Mucosa of stomach (tissue), 1 donor: ENCODE measurements at regions not wholly inside any gene's neighbourhood (a gene's known extent, or its start where the extent isn't known, plus 50 kb on each side); places are given as distances from the start of the nearest gene placed in this dataset.

Experiments
- H3K27me3 ChIP-seq: one replicate; pipeline ENCODE4 v1.7.0; 2013; ENCODE audit warnings: mild to moderate bottlenecking, low read length; ENCODE audit not compliant: control insufficient read depth, insufficient read depth
- H3K36me3 ChIP-seq: one replicate; pipeline ENCODE4 v1.7.0; 2013; ENCODE audit warnings: low read length; ENCODE audit not compliant: control insufficient read depth, insufficient read depth
- H3K4me1 ChIP-seq: one replicate; pipeline ENCODE4 v1.7.0; 2013; ENCODE audit warnings: mild to moderate bottlenecking, low read length; ENCODE audit not compliant: control insufficient read depth, insufficient read depth
- H3K4me3 ChIP-seq: one replicate; pipeline ENCODE4 v1.7.0; 2013; ENCODE audit warnings: low read length
- H3K9ac ChIP-seq: one replicate; pipeline ENCODE4 v1.7.0; 2013; ENCODE audit warnings: mild to moderate bottlenecking, low read length, moderate library complexity
- H3K9me3 ChIP-seq: one replicate; pipeline ENCODE4 v1.7.0; 2013; ENCODE audit warnings: mild to moderate bottlenecking, low read length, moderate library complexity; ENCODE audit not compliant: control insufficient read depth
- donor health status: Pancreatic carcinoma.

DNA sequence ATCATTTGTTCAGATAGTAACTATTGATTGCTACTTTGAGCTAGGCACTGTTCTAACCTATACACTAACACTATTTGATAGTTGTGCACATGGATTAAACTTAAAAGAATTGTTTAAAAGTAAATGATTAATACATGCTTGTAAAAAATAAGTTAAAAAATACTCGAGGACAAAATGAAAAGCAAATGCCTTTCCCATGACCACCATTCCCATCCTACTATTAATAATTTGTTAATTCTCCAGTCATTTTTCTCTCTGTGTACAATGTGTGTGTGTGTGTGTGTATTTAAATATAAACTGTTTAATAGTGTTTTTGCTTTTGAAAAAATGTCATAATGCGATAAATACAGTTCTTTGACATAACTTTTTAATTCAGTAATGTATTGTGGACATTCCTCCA, 78.7 kb upstream of the KCNMB2 start:
- Histone ChIP-seq H3K4me1 (peaks cover 8% of the 10 kb centered on the region), H3K36me3 (no peaks in the 10 kb centered on the region), H3K9me3 (no peaks in the 10 kb centered on the region), H3K4me3 (no peak overlapping the region), H3K27me3 (no peaks in the 10 kb centered on the region), H3K9ac (no peak overlapping the region)

DNA sequence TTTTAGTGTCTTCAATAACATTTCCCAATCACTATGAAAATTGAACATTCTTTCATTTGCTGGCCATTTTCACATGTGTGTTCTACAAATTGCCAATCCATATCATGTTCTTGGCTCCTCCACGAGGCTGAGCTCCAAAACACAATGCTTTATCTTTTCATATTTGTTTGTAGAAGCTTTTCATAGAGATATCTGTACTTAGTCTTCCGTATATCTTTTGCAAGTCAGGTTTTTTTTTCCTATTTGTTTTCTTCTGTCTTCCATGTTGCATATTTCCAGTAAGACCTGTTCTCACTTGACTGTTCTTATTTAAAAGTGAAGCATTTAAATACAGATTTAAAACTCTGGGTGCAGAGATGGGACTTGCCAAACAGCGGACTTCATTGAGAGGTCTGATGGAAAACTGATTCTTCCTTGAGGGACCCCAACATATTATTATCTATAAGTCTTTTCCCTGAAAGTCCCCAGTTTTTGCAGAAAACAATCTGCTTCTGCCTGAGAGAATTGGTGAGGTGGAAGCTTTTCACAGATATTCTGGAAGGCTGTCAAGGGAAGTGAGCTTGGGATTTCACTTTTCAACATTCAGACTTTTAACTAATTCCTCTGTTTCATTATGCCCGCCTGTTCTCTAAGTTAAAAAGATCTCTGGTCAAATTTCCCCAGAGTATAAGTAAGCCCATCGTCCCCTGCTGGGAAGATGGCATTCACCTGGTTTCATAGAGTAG, 77.8 kb upstream of the KCNMB2 start:
- Histone ChIP-seq H3K9ac (no peak overlapping the region), H3K4me3 (no peak overlapping the region), H3K4me1 (peaks cover 8% of the 10 kb centered on the region), H3K36me3 (no peaks in the 10 kb centered on the region), H3K9me3 (no peaks in the 10 kb centered on the region), H3K27me3 (no peaks in the 10 kb centered on the region)

DNA sequence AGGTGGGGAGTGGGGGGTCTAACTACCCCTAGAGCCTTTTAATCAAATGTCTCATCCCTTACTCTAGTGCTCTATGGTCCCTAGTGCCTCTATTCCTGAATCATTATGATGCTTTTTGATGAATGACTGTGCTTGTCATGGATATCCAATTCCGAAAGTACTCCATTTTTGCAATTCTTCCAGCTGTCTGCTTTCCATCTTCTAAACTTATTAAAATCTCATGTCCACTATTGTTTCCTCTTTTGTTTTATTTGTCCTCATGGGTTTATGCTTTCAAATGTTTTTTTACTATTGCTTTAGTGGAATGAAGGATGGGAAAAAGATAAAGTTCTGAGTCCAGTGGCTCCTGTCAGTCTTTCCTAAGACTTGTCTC, 77.2 kb upstream of the KCNMB2 start:
- Histone ChIP-seq H3K4me3 (no peak overlapping the region), H3K9ac (no peak overlapping the region), H3K27me3 (no peaks in the 10 kb centered on the region), H3K36me3 (no peaks in the 10 kb centered on the region), H3K4me1 (peaks cover 8% of the 10 kb centered on the region), H3K9me3 (no peaks in the 10 kb centered on the region)

DNA sequence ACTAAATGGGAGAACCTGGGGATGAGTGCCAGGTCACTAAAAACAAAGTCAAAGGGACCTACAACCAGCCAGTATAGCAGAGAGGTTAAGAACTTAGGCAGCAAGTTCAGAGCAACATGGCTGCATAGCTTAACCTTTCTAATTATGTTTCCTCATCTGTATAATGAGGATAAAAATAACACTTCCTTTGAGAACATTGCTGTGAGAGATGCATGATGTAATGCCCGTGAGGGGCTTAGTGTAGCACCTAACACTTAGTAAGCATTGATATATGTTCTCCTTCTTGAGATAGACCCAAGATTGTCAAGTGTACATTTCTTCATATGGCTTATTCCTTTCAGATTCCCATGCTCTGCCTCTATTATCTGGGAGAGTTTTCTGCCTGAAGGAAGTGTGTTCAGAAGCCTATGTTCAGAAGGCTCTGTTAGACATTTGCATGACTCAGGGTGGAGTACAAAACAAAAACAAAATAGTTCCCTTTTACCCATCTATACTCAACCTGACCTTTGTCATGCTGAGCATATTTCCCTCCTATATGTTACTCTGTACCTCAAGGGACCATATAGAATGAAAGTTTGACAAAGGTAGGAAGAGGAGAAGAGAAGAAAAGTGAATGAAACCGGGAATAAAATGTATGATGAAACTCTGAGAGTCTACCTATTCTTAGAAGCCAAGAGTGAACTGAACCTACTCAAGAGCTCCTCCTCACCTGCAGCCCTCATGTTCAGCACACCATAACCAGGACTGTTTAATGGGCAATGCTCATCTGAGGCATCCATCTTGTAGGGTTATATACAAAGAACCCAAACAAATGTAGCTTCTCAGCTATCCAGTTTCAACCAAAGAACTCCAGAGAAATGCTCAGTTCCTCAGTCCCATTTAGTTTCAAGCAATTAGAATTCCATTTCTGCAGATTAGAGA, 70.7 kb upstream of the KCNMB2 start:
- H3K27me3 ChIP-seq: no peaks in the 10 kb centered on the region
- H3K4me3 ChIP-seq: no peak overlapping the region
- H3K9me3 ChIP-seq: no peaks in the 10 kb centered on the region
- no peaks in the 10 kb centered on the region for H3K36me3 ChIP-seq
- no peaks in the 10 kb centered on the region for H3K4me1 ChIP-seq
- H3K9ac ChIP-seq: no peak overlapping the region

DNA sequence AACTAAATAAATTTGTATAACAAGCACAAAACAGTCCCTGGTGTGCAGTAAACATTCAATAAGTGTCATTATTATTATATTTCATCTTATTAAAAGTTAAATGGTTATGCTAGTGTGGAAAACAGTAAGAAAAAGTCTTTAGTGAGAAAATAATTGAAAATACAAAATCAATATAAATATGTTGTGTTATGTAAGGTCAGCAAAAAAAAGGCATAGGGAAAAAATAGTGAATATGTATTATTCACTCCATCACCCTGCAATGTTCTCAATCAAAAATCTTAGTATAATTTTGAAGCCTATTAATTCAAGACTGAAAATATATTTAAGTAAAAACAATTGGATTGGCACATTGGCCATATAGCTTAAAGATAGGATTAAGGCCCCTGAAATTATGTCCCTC, 63.3 kb upstream of the KCNMB2 start:
- H3K36me3 ChIP-seq: no peaks in the 10 kb centered on the region
- H3K4me1 ChIP-seq: no peaks in the 10 kb centered on the region
- H3K4me3 ChIP-seq: no peak overlapping the region
- no peak overlapping the region for H3K9ac ChIP-seq
- no peaks in the 10 kb centered on the region for H3K9me3 ChIP-seq
- H3K27me3 ChIP-seq: no peaks in the 10 kb centered on the region

DNA sequence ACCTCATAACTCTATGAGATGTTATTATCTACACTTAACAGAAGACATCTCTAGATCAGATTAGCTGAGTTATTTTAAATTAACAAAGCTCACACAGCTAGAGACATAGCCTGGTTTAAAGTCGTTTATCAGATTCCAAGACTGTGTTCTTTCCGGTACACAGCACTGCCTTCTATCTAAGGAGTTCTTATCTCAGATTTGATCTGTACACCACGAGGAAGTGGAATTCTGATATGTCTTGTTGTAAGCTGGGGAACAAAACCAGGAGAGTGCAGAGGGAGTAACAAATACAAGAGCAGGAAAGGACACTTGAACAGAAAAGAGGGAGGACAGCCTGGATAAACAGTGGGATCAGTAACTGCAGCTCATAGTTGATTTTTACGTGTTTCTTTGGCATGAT, 61.7 kb upstream of the KCNMB2 start:
- Histone ChIP-seq H3K4me1 (no peaks in the 10 kb centered on the region), H3K9me3 (no peaks in the 10 kb centered on the region), H3K27me3 (no peaks in the 10 kb centered on the region), H3K9ac (no peak overlapping the region), H3K36me3 (no peaks in the 10 kb centered on the region), H3K4me3 (no peak overlapping the region)

- H3K9me3 ChIP-seq: no peaks in the 10 kb centered on the region
- no peaks in the 10 kb centered on the region for H3K4me1 ChIP-seq
- H3K9ac ChIP-seq: no peak overlapping the region
- no peak overlapping the region for H3K4me3 ChIP-seq
- no peaks in the 10 kb centered on the region for H3K27me3 ChIP-seq
- no peaks in the 10 kb centered on the region for H3K36me3 ChIP-seq
Observed at GRCh38 chr3:178475062-178475461, 61.2 kb upstream of the KCNMB2 start.

- no peaks in the 10 kb centered on the region for H3K27me3 ChIP-seq
Observed at GRCh38 chr3:178476886-178477285, 59.4 kb upstream of the KCNMB2 start.

DNA sequence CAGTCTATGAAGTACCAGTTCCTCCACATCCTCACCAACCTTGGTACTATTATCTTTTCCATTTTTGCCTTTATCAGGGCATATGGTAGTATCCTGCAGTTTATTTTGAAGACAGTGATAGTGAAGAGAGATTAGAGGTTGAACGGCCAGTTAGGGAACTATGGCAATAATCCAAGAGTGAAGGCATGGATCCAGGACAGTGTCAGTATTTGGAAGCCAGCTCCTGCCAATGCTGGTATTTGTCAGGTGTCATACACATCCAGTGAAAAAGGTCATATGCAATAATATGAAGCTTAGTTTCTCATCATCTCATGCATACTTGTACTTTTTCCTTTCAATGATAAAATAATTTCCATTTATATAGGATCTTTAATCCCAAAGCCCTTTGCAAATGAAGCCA, 56.8 kb upstream of the KCNMB2 start:
- no peaks in the 10 kb centered on the region for H3K27me3 ChIP-seq
- no peak overlapping the region for H3K9ac ChIP-seq
- H3K36me3 ChIP-seq: no peaks in the 10 kb centered on the region
- H3K9me3 ChIP-seq: no peaks in the 10 kb centered on the region
- no peaks in the 10 kb centered on the region for H3K4me1 ChIP-seq
- no peak overlapping the region for H3K4me3 ChIP-seq

More at GRCh38 chr3:178476886-178477285, 59.4 kb upstream of the KCNMB2 start:
- Histone ChIP-seq H3K4me3 (no peak overlapping the region), H3K9ac (no peak overlapping the region), H3K4me1 (no peaks in the 10 kb centered on the region), H3K9me3 (no peaks in the 10 kb centered on the region), H3K36me3 (no peaks in the 10 kb centered on the region)

GRCh38 chr3:178479860-178480259, 56.4 kb upstream of the KCNMB2 start:
- Histone ChIP-seq H3K36me3 (no peaks in the 10 kb centered on the region), H3K4me3 (no peak overlapping the region), H3K9me3 (no peaks in the 10 kb centered on the region), H3K9ac (no peak overlapping the region), H3K27me3 (no peaks in the 10 kb centered on the region), H3K4me1 (no peaks in the 10 kb centered on the region)

DNA sequence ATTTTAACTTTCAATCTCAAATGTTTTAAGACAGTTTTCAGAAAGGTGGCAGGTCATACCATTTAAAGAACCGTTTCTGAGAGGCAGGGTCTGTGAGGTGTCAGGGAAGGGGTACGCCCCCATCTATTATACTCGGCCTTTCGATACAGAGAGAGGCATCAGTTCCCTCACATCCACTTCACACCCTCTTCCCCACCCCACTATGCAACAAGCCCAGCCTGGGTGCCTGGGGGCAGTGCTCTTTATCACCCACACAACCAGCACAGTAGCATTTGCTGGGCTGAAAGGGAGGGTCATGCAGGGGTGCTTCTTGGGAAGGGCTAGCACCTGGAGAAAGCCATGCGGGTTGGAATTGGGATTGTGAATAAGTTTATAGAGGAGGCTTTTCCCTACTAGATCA, 56.0 kb upstream of the KCNMB2 start:
- Histone ChIP-seq H3K9ac (no peak overlapping the region), H3K4me3 (no peak overlapping the region), H3K27me3 (no peaks in the 10 kb centered on the region), H3K4me1 (no peaks in the 10 kb centered on the region), H3K36me3 (no peaks in the 10 kb centered on the region), H3K9me3 (no peaks in the 10 kb centered on the region)

DNA sequence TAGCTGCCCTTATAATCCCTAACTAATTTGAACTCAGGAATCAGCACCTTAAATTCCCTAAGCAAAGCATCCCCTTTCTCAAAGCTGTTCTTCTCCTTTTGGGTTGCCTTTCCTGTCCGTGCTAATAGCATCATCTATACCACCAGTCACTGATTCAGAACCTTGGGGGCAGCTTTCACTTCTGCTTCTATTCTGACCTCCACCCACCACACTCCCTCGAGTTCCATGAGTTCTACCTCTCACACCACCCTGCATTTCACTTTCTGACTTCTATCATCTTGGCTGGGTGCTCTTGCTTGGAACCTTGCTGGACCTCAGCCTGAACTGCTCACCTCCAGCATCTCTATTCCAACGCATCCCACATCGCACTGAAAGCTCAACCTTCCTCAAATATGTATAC, 55.4 kb upstream of the KCNMB2 start:
- Histone ChIP-seq H3K9me3 (no peaks in the 10 kb centered on the region), H3K4me3 (no peak overlapping the region), H3K27me3 (no peaks in the 10 kb centered on the region), H3K9ac (no peak overlapping the region), H3K4me1 (no peaks in the 10 kb centered on the region), H3K36me3 (no peaks in the 10 kb centered on the region)
